ENCODE measurements at regions not wholly inside any gene's neighbourhood (a gene's known extent, or its start where the extent isn't known, plus 50 kb on each side); places are given as distances from the start of the nearest gene placed in this dataset.

DNA sequence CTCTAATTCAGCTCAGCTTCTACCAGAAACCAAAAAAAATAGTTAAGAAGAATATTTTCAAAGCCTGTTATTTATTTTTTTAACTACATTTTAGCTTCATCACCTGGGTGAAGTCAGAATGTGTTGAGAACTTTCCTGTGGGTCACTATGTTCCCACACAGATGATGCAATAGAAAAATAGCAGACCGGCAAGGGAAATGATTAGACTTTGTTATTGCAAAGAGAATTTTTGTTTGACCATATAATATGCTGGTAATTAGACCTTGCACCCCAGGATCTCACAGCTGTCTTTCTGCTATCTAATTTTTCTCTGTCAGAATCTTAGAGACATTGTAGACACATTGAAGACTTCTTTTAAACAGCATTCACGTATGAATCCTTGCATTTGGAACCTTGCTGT, 299.3 kb downstream of the TBX15 start:
- intact Hi-C loops (cut with DNase I; ENCODE audit: low total_unique reads) = no loop called here
- Histone ChIP-seq H3K27me3 (no peaks in the 10 kb centered on the region), H3K4me3 (no peak overlapping the region), H3K36me3 (no peaks in the 10 kb centered on the region), H3K9me3 (no peaks in the 10 kb centered on the region), H3K27ac (no peak overlapping the region), H3K4me1 (no peaks in the 10 kb centered on the region)
- no peak for TF ChIP-seq CTCF (IDR thresholded peaks at IDR 0.05)
- no peak for DNase-seq

DNA sequence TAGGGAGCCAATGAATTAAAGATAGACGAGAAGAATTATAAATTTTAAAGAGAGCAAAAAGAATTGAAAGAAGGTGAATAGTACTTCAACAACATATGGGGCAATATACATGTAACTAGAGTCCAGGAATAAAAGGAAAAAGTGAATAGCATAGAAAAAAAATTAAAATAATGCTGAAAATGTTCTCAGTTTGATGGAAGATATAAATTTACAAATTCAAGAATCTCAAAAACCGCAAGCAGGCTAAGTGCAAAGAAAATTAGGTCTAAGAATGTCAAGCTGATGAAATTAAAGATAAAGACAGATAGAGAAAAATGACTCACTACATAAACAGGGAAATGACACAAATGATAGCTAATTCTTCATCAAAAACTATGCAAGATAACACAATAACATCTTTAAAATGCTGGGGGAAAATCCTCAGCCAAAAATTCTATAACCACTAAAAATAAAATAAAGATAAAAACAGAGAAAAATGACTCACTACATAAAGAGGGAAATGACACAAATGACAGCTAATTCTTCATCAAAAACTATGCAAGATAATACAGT, 326.3 kb downstream of the TBX15 start:
- Histone ChIP-seq H3K27me3 (no peaks in the 10 kb centered on the region), H3K36me3 (no peaks in the 10 kb centered on the region), H3K4me1 (no peaks in the 10 kb centered on the region), H3K4me3 (no peak overlapping the region), H3K9me3 (no peaks in the 10 kb centered on the region), H3K27ac (no peak overlapping the region)
- TF ChIP-seq CTCF (IDR thresholded peaks at IDR 0.05) = no peak
- DNase-seq = no peak
- intact Hi-C loops (cut with DNase I; ENCODE audit: low total_unique reads) = no loop called here

DNA sequence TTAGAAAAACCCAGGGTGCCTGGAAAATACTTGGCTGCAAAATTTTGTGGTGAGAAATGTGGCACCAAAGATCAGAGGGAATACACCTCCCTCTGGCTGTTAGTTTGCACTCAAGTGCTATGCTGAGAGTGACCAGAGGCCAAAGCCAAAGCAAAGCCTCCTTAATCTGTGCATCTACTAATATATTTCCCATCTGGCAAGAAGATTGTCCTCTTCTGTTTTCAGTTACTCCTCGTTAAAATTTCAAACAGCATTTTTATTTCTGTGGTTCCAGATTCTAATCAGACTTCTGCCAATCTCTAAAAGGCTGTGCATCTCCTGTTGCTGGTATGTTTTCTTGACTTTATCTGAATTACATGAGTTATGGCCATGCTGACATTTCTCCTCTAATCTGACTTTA, 327.4 kb downstream of the TBX15 start:
- Histone ChIP-seq H3K9me3 (no peaks in the 10 kb centered on the region), H3K4me3 (no peak overlapping the region), H3K36me3 (no peaks in the 10 kb centered on the region), H3K4me1 (no peaks in the 10 kb centered on the region), H3K27me3 (no peaks in the 10 kb centered on the region), H3K27ac (no peak overlapping the region)
- no peak for DNase-seq
- intact Hi-C loops (cut with DNase I; ENCODE audit: low total_unique reads) = no loop called here
- TF ChIP-seq CTCF (IDR thresholded peaks at IDR 0.05) = no peak

DNA sequence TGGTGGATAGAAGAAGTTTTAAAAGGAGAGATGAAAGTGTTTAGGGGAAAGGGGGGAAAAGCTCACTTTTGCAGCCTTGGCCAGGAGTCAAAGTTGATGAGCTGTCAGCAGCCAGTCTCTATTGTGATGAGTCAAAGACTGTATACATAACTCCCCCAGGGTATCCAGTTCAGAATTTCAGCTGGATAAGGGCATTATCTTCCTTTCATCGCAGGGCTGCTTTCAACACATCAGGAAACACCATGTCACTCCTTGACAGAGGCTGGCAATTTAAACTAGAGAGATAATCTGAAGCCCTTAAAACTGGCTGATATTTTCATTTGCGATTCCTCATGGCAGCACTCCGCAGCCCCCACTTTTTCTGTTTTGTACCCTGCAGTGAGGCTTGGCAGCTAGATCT, 328.5 kb downstream of the TBX15 start:
- H3K36me3 ChIP-seq = no peaks in the 10 kb centered on the region

DNA sequence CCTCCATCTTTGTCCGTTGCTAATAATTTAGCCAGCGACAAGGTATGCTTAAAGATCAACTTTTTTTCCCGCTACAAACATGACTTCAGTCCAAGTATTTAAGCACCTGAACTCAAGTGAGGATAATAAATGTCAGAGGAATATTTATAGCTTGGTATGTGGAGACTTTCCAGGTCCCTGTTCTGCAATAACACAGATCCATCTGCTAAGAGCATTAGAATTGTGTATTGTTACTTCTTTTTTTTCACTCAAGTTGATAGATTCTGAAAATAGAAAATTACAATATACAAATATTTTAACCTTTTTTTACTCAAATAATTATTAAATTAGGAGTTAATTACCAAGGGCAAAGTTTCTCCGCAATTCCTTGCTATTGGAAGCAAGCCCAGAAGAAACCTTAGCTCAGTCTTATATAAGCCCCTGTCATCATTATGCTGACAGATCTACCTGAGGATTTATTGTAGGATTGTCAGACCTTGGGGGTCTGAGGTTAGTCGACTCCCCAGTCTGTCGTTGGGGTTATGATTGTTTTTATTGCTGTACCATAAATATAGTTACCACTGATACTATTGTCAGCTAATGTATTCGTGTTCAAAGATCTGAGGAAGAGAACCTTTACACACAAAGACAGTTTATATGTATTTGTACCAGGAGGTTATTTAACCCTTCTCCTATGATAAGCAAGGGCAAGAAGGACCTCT, 337.9 kb downstream of the TBX15 start:
- Histone ChIP-seq H3K4me3 (no peak overlapping the region), H3K36me3 (no peaks in the 10 kb centered on the region), H3K27me3 (no peaks in the 10 kb centered on the region), H3K9me3 (peaks cover 0 to 3% (median 0%) of the 10 kb centered on the region in 3 donors), H3K4me1 (no peaks in the 10 kb centered on the region), H3K27ac (no peak overlapping the region)
- no peak for TF ChIP-seq CTCF (IDR thresholded peaks at IDR 0.05)
- intact Hi-C loops (cut with DNase I; ENCODE audit: low total_unique reads) = no loop called here
- DNase-seq = no peak

More for the DNA sequence above, 328.5 kb downstream of the TBX15 start:
- Histone ChIP-seq H3K9me3 (peaks cover 0 to 4% (median 0%) of the 10 kb centered on the region in 3 donors), H3K27ac (no peak overlapping the region), H3K4me3 (no peak overlapping the region), H3K4me1 (no peaks in the 10 kb centered on the region), H3K27me3 (no peaks in the 10 kb centered on the region)
- intact Hi-C loops (cut with DNase I; ENCODE audit: low total_unique reads) = no loop called here
- no peak for DNase-seq
- no peak for TF ChIP-seq CTCF (IDR thresholded peaks at IDR 0.05)
